Testis (tissue), 2 donors: ENCODE measurements at regions not wholly inside any gene's neighbourhood (a gene's known extent, or its start where the extent isn't known, plus 50 kb on each side); places are given as distances from the start of the nearest gene placed in this dataset.
A peak's percentile ranks its signal among the peaks of the same experiment; 100 is the strongest.

Source experiments
- DNase-seq: peaks from one replicate; pipeline ENCODE4 v3.0.0-alpha.2; 2019
- H3K27ac ChIP-seq, 2 donors: fragments of 200-600 bp; sonication (generic); one replicate each; pipeline ENCODE4 v1.5.1; 2019
- H3K27me3 ChIP-seq: fragments of 200-600 bp; sonication (generic); one replicate; pipeline ENCODE4 v1.5.1; 2019
- H3K36me3 ChIP-seq: fragments of 200-600 bp; sonication (generic); one replicate; pipeline ENCODE4 v1.5.1; 2017; ENCODE audit warnings: low read depth; ENCODE audit errors: missing control alignments
- H3K4me1 ChIP-seq: fragments of 200-600 bp; sonication (generic); one replicate; pipeline ENCODE4 v1.5.1; 2019
- H3K4me3 ChIP-seq, 2 donors: fragments of 200-600 bp; sonication (generic); one replicate each; pipeline ENCODE4 v1.5.1; 2017 to 2019
- H3K9me3 ChIP-seq: fragments of 200-600 bp; sonication (generic); one replicate; pipeline ENCODE4 v1.5.1; 2017
- CTCF ChIP-seq, 3 experiments: fragments of 450-650 bp in 2 of 3; fragments of 200-600 bp in 1 of 3; sonication (generic) in 1 of 3; IDR thresholded peaks; one replicate each; pipeline ENCODE4 v1.5.1; 2016 to 2019; ENCODE audit warnings: antibody characterized with exemption in 3 of 3, mild to moderate bottlenecking in 2 of 3, moderate library complexity in 1 of 3
- POLR2A ChIP-seq: fragments of 450-650 bp; IDR thresholded peaks from one replicate; pipeline ENCODE4 v1.6.1; 2017; ENCODE audit warnings: antibody characterized with exemption, mild to moderate bottlenecking, moderate library complexity
- WGBS, 2 donors: methylation state at CpG; one replicate each; pipeline ENCODE4 v1.1.5; 2018; 5-methylcytosine and 5-hydroxymethylcytosine counted together
- intact Hi-C: fragments of 100-400 bp; cut with DNase I; formaldehyde crosslinking; loops from one replicate; pipeline ENCODE4 v1.15.1; 2023; ENCODE audit warnings: low total_unique reads

DNA sequence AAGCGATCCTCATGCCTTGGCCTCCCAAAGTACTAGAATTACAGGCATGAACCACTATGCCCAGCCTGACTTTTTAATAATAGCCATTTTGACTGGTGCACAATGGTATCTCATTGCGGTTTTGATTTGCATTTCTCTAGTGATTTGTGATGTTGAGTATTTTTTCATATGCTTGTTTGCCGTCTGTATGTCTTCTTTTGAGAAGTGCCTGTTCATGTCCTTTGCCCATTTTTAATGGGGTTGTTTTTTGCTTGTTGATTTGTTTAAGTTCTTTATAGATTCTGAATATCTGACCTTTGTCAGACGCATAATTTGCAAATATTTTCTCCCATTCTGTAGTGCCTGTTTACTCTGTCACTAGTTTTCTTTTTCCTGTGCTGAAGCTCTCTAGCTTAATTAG, 219.2 kb upstream of the CTBP2 start:
- no peak for TF ChIP-seq POLR2A
- TF ChIP-seq CTCF (IDR thresholded peaks at IDR 0.05) = no peak
- H3K4me3 ChIP-seq = no peak overlapping the region
- no peaks in the 10 kb centered on the region for H3K36me3 ChIP-seq
- no peak for DNase-seq
- no peaks in the 10 kb centered on the region for H3K27me3 ChIP-seq
- no peak overlapping the region for H3K27ac ChIP-seq
- intact Hi-C loops = no loop called here
- no peaks in the 10 kb centered on the region for H3K4me1 ChIP-seq
- WGBS, 2 donors = 70 to 73% methylated on average over 4 of the region's 4 CpGs
- no peaks in the 10 kb centered on the region for H3K9me3 ChIP-seq

DNA sequence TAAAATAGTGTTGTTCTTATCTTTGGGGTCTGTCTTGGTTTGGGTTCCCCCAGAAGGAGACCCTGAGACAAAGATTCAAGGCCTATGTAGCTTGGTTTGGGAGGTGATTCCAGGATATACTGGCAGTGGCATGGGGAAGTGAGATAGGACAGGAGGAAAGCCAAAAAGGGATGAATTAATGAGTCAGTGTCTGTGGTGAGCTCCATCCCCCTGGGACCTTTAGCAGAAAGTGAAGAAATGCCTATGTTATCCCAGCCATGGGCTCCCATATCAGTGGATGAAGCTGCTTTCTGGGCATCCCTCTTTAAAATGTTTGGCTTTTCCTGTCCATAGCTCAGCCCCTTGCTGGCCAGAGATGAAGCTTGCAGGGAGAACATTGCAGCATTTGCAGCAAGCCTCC, 217.0 kb upstream of the CTBP2 start:
- no peak overlapping the region for H3K27ac ChIP-seq
- no peaks in the 10 kb centered on the region for H3K36me3 ChIP-seq
- no peak for DNase-seq
- H3K9me3 ChIP-seq = no peaks in the 10 kb centered on the region
- no peaks in the 10 kb centered on the region for H3K27me3 ChIP-seq
- no peak for TF ChIP-seq POLR2A
- TF ChIP-seq CTCF (IDR thresholded peaks at IDR 0.05) = no peak
- intact Hi-C loops = no loop called here
- no peak overlapping the region for H3K4me3 ChIP-seq
- no peaks in the 10 kb centered on the region for H3K4me1 ChIP-seq

- Histone ChIP-seq H3K27me3 (no peaks in the 10 kb centered on the region), H3K4me3 (no peak overlapping the region), H3K36me3 (no peaks in the 10 kb centered on the region), H3K9me3 (no peaks in the 10 kb centered on the region), H3K27ac (no peak overlapping the region), H3K4me1 (no peaks in the 10 kb centered on the region)
- TF ChIP-seq CTCF (IDR thresholded peaks at IDR 0.05) = no peak
- no peak for TF ChIP-seq POLR2A
- intact Hi-C loops = no loop called here
- DNase-seq = no peak
- WGBS, 2 donors = 73 to 74% methylated on average over 3 of the region's 3 CpGs
Measured at GRCh38 chr10:125375210-125375609, 214.8 kb upstream of the CTBP2 start.

GRCh38 chr10:125373546-125373945, 213.2 kb upstream of the CTBP2 start:
- H3K9me3 ChIP-seq = no peaks in the 10 kb centered on the region
- no peak overlapping the region for H3K27ac ChIP-seq
- H3K4me3 ChIP-seq = no peak overlapping the region
- no peak for TF ChIP-seq POLR2A
- TF ChIP-seq CTCF (IDR thresholded peaks at IDR 0.05) = no peak
- H3K4me1 ChIP-seq = no peaks in the 10 kb centered on the region
- no peaks in the 10 kb centered on the region for H3K27me3 ChIP-seq
- no peaks in the 10 kb centered on the region for H3K36me3 ChIP-seq
- no peak for DNase-seq
- intact Hi-C loops = no loop called here
- 78 to 85% methylated on average over 6 of the region's 6 CpGs for whole genome bisulfite sequencing, 2 donors

DNA sequence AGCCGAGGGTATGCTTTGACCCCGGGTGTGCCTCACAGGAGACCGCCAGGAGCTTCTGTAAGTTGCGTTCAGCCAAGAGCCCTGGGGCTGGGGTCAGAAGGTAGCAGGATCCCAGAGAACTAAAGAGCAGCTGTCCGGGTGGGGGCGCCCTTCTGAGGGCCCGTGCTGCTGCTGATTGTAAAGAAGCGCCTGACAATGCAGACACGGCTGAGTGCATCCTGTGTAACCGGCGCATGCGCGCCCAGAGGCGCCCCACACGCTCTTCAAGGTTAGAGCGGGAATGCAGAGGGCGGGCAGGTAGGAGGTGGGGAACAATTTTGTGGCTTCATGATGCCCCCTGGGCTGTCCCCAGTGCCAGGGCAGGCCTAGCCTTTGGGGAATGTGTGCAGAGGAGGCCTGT, 210.2 kb upstream of the CTBP2 start:
- peak overlapping the region; percentile 31 to 38 for H3K4me3 ChIP-seq
- H3K4me1 ChIP-seq = no peaks in the 10 kb centered on the region
- H3K36me3 ChIP-seq = no peaks in the 10 kb centered on the region
- TF ChIP-seq POLR2A (no peak), CTCF (IDR thresholded peaks at IDR 0.05) (no peak)
- peak; percentile 75 for DNase-seq
- H3K9me3 ChIP-seq = no peaks in the 10 kb centered on the region
- no peaks in the 10 kb centered on the region for H3K27me3 ChIP-seq
- WGBS, 2 donors = 29 to 32% methylated on average over 16 to 17 of the region's 17 CpGs
- intact Hi-C loops = no loop called here
- no peak overlapping the region for H3K27ac ChIP-seq
